ENCODE measurements at regions not wholly inside any gene's neighbourhood (a gene's known extent, or its start where the extent isn't known, plus 50 kb on each side); places are given as distances from the start of the nearest gene placed in this dataset.
"Not testable (repeated sequence)": the region's sequence is repeated elsewhere in the genome, so short reads cannot be mapped to it uniquely, and the experiment has no call there.

DNA sequence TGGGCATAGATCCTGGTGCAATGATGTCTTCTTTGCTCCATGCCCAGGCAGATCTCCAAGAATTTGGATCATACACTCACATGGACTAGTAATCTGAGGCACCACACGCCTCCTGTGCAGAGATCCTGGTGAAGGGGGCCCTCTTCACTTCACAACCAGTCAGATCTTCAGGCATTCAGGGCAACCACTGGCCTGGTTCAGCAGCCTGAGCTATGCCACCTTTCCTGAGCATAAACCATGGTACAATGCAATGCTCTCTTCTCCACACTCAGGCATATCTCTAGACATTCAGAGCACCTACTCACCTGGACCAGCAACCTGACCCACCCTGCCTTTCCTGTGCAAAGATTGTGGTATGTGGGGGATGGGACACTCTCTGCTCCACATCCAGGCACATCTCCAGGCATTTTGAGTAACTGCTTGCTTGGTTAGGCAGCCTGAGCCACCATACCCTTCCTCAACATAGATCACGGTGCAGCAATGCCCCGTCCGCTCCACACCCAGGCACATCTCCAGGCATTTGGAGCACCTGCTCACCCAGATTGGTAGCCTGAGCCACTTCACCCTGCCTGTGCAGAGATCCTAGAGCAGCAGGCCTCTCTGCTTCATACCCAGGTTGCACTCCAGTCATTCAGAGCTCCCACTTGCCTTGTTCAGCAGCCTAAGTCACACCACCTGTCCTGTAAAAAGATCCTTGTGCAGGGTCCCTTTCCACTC, 532.2 kb upstream of the STEAP1 start:
- DNase-seq: no peak

DNA sequence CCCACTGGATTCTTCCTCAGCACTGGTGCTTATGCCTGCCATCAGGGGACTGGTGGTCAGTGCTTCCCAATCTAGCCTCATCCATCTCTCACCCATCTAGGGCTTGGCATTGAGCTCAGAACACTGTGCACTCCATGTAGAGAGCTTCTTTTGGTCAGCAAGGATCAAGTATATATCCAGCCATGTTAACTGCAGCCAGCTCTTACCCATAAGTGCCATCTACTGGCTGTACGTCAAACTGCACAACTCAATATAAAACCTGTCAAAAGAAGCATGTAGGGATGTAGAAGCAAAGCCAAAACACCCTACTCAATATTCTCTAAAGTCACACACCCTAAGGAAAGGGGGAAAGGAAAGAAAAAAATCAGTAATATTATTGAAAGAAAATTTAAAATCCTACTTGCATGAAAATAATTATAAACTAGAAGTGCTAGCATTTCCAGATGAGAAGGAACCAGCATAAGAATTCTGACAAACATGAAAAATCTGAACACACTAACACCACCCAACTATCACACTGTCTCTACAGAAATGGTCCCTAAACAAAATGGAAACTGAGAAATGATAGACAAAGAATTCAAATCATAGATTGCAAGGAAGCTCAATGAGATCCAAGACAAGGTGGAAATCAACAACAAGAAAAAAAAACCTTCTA, 531.1 kb upstream of the STEAP1 start:
- peak; percentile 47 for DNase-seq

DNA sequence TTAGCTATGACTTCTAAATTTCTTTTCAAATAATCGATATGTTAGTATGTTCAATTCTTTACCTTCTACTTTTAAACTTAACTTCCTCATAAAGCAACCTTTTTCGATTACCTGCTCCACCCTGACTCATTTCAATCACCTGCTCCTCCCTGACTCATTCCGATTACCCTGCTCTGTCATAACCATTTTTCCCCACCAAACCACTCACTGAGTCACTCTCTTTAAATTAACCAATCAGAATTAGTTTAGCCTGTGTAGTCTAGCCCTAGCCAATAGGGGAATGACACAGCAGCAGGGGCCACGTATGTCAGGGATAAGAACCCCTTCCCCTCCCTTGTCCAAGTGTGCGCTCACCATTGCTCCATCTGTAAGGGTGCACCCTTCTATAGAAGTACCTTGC, 530.1 kb upstream of the STEAP1 start:
- DNase-seq: not testable (repeated sequence)

DNA sequence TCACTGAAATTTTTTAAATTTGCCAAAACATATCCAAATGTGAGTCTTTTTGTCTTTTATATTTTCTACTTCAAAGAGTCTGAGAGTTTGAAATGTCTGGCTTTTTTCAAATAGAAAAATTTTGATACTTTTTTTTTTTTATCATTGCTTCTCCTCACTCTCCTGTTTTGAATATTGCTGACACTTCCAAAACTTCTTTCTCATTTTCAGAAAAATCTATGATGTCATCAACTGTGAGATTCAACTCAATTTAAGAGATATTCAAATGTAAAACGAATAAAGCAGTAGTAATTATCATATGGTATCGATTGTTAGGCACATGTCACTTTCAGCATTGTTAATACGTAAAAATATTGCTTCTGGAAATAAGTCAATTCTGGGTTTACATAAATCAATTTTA, 505.8 kb upstream of the STEAP1 start:
- DNase-seq: no peak

DNA sequence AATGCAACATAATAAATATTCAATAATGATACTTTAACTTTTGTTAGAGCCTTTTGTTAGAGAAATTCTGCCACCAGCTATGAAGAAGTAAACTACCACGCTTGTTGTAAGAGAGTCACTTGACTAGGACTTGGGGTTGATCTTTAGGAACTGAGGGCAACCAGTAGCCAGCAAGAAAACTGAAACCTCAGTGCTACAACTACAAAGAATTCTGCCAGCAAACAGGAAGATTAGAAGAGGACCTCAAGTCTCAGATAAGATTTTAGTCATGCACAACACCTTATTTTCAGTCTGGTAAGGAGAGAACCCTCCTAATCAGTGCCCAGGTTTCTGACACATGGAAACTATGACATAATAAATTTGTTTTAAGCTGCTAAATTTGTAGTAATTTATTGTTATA, 498.3 kb upstream of the STEAP1 start:
- no peak for DNase-seq

DNA sequence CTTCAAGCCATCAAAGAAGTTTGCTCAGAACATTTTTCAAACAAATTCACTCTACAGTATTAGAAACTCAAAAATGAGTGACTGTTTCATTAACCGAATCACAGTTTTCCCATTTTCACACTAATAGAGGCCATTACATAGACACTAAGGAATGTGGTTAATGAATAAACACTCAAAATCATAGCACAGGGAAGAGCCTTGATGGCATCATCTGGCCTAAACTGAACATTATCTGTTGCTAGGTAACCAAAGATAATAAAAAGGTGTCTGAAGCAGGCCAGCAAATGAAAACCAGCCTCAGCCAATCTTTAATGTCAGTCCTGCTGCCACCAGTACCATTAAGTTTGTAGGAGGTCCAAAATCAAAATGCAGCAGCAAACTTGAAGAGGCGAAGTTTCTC, 492.4 kb upstream of the STEAP1 start:
- DNase-seq: no peak

DNA sequence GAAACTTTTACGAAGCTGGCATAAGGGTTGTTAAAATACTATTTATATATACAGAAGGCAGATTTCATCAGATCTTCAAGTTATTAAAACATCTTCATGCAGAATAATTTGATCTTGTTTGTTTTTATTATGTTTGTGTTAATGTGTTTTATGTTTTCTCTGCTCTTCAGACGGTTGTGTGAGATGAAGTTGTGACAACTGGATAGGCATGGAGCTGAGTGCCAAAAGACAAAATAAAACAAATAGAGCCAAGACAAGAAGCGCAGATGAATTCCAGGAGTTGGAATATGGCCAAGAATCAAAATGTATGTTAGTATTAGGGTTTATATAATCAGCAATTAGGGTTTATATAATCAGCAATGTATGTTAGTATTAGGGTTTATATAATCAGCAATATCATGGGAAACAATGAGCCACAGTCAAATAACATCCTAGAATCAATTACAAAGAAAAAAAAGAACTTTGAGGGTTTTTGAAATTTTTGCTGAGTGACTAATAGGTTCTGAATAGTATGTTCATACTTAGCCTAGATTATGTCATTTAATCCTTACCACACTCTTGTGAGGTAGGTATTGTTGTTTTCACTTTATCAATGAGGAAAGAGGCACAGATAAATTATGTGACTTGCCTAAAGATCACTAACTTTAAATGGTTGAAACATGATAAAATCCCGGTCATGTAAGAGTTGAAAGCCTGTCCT, 488.0 kb upstream of the STEAP1 start:
- DNase-seq: no peak

DNA sequence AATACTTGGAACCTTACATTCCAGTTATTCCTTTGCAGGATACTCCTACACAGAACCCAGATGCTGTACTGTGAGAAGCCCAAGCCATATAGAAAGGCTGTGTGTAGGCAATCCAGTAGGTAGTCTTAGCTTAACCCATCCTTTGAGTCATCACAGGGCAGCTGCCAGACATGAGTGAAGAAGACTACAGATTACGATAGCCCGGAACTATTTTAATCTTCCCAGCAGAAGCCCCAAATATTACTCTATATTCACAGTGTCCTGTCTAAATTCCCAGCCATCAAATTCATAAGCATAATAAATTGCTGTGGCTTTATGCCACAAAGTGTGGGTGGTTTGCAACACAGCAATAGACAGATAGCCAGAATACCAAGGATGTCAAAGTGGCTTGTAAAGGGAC, 474.1 kb upstream of the STEAP1 start:
- no peak for DNase-seq

DNA sequence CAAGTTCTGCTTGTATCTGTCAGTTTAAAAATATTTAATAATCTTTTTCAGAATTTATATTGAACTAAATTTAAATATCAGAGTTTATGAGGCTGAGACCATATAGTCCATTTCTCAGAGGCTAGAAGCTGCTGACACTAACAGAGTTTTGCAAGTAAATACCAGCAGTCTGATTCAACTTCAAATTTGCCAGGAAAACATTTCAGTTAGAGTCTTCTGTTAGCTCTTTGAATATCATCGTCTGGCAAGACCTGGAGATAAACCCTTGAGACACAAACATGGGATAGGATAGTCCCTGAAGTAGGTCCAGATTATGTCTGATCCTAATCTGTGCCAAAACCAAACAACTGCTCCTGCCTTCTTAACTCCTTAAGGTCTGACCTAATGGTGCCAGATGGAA, 472.8 kb upstream of the STEAP1 start:
- DNase-seq: no peak

DNA sequence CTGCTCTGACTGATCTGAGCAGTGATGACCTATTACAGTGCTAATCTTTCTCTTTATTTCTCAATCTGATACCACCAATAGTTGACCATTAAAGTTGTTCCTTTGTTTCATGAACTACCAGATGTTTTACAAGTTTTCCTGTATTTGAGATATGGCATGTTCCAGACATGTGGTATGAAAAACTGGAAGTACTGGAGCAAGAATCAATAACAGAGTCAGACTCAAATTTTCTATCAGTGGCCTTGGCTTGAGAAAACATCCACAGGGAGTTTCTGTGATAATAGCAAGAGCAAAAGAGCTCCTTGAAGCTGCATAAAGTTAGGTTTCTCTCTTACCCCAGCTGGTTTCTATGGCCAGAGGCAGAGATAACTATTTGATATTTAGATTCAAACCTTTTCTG, 469.0 kb upstream of the STEAP1 start:
- DNase-seq: no peak

DNA sequence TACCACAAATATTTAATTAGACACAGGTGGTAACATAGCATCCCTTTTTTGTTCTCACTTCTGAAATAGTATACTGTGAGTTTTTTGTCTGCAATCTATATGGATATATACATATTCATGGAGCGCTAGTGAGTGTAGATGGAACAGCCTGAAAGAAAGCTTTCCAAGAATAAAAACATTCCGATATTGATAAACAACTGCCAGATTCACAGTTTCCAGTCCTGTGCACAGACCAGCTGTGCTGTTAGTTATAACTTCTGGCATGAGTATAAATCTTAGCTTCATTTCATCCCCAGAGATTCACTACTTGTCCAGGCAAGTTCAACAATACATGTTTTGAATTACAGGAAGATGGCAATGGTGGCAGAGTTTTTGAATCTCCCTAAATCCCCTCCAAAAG, 467.1 kb upstream of the STEAP1 start:
- no peak for DNase-seq

DNA sequence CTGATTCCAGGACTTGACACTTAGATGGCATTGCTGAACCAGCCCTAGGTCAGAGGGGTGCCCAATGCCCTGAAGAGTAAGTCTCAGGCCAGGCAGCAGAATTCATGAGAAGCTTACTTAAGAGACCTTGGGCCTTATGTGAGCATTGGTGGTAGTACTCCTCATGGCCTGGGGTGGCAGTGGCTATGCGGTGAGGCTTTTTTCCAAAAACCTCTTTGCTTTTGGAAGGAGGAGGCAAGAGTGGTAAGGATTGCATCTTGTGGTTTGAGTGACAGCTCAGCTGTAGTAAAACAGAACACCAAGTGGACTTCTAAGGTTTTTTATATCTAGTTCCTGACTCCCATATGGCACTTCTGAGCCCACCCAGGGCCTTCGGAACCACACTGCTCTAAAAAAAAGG, 459.0 kb upstream of the STEAP1 start:
- DNase-seq: no peak

DNA sequence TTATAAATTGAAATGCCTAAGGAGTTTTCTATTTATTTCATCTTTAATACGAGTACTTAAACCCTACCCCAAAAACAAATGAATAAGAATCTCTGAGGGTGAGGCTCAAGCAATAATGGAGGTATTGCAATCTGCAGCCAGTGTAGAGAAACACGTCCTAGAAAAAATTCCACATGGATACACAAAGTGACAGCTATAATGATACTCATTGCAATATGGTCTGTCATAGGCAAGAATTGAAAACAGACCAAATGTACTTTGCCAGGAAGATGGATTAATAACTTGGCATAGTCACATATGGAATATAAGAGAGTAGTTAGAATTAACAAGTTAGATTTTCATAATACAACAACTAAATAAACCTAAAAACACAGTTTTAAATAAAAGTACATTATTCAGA, 440.1 kb upstream of the STEAP1 start:
- DNase-seq: no peak

DNA sequence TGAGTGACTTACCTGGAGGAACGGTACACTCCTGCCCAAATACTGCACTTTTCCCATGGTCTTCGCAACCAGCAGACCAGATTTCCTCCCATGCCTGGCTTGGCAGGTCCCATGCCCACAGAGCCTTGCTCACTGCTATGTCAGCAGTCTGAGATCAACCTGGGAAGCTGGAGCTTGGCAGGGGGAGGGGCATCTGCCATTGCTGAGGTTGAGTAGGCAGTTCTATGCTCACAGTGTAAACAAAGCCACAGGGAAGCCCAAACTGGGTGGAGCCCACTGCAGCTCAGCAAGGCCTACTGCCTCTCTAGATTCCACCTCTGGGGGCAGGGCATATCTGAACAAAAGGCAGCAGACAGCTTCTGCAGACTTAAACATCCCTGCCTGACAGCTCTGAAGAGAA, 435.3 kb upstream of the STEAP1 start:
- not testable (repeated sequence) for DNase-seq

DNA sequence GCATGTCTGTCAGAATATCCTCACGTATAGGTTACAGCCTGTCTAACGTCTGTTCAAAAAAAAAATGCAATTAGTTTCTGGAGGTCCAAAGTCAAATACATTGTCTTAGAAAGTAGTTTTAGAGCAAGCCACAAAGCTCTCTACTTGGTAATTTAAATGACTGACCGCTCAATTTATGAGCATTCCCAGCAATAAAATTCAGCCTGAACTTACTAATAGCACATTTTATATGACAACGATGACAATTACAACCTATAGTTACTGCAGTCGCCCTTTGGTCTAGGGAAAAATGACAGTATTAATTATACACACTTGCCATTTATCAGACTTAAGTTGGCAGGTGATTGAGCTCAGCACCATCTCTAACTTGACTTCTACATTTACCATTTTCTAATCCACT, 425.8 kb upstream of the STEAP1 start:
- no peak for DNase-seq

DNA sequence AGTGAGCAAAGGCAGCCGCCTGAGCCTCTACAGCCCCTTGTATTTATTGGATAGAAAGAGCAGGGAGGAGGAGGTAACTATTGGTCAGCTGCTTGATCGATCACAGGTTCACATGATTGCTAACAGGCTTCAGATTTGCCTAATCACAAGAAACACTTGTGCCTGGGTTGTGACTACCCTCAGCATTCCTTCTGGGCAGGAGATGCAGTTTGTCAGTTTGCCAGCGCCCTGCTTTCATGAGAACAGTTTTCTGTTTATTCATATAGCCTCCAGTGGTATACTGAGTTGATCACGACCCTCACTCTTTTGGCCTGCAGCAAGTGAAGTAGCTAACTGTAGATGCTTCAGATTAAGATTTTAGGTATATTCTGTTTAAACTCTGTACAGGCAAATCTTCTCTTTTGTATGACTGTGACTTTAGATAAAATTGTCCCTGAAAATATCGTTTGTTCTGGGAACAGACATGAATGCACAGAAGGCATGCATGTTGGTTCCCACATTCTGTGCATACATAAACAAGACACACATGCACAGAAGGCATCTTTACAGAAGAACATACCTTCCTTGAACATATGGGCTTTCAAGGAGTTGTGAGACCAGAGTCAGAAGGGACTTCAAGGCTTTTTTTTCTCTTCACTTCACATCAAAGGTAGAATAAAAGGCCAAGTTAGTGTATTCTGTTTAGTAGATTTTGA, 422.4 kb upstream of the STEAP1 start:
- DNase-seq: no peak

DNA sequence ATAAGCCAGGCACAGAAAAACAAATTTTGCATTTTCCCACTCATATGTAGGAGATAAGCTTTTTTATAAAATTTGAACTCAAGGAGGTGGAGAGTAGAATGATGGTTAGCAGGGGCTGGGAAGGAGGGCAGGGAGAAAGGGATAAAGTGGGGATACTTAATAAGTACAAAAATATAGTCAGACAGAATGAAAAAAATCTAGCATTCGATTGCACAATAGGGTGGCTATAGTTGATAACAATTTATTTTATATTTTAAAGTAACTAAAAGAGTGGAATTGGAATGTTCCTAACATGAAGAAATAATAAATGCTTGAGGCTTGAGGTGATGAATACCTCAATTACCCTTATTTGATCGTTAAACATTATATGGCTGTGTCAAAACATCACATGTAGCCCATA, 415.7 kb upstream of the STEAP1 start:
- DNase-seq: no peak

DNA sequence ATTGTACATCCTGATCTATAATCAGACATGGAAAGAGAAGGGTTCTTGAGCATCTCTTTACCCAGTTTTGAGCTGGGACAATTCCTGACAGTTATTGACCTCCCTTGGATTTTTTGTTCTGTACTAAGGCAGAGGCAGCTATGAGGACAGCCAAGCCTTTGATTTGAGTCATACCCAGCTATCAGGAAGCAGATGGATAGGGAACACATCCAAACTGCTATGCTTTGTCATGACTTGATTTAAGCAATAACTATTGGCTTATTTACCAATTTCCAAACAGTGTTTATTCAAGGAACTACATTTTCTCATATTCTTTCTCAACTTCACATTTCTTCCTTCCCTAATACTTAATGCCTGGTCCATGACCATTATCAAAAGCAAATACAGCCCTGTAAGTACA, 396.4 kb upstream of the STEAP1 start:
- DNase-seq: no peak

DNA sequence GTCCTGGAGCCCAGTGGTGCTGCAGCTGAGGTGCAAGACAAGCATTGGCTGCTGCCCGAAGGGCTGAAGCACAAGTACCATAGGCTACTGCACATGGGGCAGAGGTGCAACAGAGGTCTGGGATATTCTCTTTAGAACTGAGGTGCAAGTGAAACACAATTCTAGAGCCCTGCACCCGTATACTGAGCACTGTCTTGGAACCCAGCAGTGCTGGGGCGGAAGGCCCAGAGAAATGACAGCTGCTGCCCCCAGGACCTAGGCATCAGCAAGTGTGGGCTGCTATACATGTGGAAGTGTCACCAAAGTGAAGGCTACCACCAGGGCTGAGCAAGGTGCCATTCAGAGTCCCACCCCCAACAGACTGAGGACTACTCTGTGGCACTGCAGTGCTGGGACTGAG, 393.6 kb upstream of the STEAP1 start:
- no peak for DNase-seq

DNA sequence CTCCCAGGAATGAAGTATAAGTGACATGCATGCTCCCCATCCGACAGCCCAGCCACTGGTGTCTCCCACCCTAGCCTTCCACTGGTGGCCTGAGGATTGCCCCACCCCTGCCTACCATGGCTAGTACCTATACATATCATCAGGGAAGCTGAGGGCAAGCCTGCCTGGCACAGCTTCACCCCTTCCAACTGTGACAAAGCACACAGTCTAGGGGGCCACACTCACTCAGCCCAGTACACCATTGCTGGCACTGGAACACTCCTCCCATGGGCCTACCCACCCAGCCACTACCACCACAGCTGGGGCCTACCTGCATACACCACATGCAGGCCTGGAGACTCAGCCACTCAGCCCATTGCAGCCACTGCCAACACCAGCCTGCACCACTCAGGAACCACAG, 393.1 kb upstream of the STEAP1 start:
- DNase-seq: no peak

DNA sequence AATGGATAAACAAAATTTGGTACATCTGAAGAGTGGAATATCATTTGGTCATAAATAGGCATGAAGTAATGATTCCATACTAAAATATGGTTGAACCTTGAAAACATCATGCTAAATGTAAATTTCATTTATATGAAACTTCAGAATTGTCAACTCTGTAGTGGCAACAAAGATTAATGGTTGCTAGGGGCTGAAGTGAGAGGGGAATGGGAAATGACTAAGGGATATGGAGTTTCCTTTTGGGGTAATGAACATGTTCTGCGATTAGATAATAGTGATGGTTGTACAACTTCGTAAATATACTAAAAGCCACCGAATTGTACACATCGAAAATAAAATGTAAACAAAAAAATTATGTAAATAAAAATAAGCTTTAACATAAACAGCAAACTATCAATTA, 384.1 kb upstream of the STEAP1 start:
- no peak for DNase-seq

DNA sequence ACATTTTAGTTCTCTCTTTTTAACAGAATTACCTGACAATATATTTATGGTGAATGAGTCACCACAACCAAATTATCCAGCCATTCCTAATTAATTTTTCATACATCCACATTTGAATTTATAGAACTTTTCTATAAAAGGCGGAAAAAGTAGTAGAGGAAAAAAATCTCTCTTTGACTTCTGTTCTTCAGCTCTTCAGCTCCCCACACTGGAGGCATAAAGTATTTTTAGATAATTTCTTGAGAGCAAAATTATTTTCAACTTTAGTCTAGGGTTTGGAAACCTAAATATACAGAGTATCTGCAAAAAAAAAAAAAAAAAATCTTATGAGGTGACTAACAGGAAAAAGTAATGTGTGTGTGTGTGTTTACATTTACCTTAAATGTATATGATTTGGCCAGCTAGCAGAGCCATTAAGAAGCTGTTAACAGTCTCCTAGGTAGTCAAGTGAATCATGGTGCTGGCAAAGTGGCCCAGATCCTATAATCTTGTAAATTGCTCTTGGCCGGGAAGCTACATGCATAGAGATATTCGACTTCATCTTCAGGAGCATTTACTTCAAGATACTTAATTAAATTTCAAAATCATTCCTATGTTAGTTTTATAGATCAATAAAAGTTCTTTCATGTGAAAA, 383.1 kb upstream of the STEAP1 start:
- DNase-seq: no peak

DNA sequence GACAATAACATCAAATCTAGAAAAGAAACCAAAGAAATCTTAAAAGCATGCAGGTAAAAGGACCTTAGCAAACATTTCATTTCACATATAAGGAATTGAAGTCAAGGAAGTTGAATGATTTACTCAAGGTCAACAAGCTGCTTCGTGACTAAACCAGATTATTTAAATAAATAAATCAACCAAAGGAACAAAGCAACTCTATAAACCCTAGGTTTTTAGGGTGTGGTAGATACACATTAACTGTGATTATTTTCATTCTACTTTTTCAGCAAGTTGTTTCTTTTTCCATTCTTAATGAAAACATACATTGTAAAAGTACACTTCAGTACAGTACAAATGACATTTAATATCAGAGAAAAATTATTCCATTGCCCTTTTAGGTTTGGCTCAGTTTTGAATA, 382.0 kb upstream of the STEAP1 start:
- DNase-seq: no peak
